ENCODE measurements at regions not wholly inside any gene's neighbourhood (a gene's known extent, or its start where the extent isn't known, plus 50 kb on each side); places are given as distances from the start of the nearest gene placed in this dataset.

DNA sequence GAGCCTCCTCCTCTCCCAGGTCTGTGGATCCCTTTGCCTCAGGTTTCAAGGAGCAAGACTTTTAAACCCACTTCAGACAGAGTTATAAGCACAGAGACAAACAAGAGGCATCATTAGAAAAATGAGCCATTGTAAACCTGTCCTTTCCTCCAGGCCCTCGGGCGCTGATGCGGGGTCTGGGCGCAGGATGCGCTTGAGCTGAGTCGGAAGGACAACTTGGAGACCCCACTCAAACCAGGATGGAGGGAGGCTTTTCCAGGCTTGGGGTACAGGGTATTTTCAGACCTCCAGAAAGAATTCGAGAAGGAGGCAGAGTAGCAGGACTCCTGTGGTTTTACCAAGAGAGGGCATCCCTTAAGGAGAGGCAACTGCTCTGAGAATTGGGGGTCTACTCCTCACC, 155.6 kb downstream of the NUFIP1 start:
- TF ChIP-seq GATA3 (IDR thresholded peaks at IDR 0.05; ENCODE audit: low read depth, low read length) (no peak), GATA2 (IDR thresholded peaks at IDR 0.05; ENCODE audit: low read depth, low read length) (no peak)

Measured in SH-SY5Y (cell line).